ENCODE measurements at regions not wholly inside any gene's neighbourhood (a gene's known extent, or its start where the extent isn't known, plus 50 kb on each side); places are given as distances from the start of the nearest gene placed in this dataset.

- TF ChIP-seq CTCF (IDR thresholded peaks at IDR 0.05 in 4 of 5, conservative IDR thresholded peaks at IDR 0.05 in 1 of 5) (no peak), POLR2A (IDR thresholded peaks at IDR 0.05) (no peak)
Observed at GRCh38 chr11:45544826-45545225, 120.6 kb downstream of the CHST1 start.
